Esophagus muscularis mucosa (tissue), 4 donors: ENCODE measurements at regions not wholly inside any gene's neighbourhood (a gene's known extent, or its start where the extent isn't known, plus 50 kb on each side); places are given as distances from the start of the nearest gene placed in this dataset.
"Not testable (repeated sequence)": the region's sequence is repeated elsewhere in the genome, so short reads cannot be mapped to it uniquely, and the experiment has no call there.

ENCODE experiments used
- CTCF ChIP-seq, 3 experiments: fragments of 200-600 bp in 2 of 3; fragments of 450-650 bp in 1 of 3; sonication (generic) in 2 of 3; IDR thresholded peaks; one replicate each; pipeline ENCODE4 v1.5.1; 2017 to 2019; ENCODE audit warnings: antibody characterized with exemption in 3 of 3, mild to moderate bottlenecking in 2 of 3, moderate library complexity in 1 of 3
- EP300 ChIP-seq: sonication (generic); formaldehyde crosslinking; IDR thresholded peaks from one replicate; pipeline ENCODE4 v1.6.1; 2017; ENCODE audit warnings: antibody characterized with exemption
- POLR2A ChIP-seq: fragments of 450-650 bp; IDR thresholded peaks from one replicate; pipeline ENCODE4 v1.6.1; 2017; ENCODE audit warnings: antibody characterized with exemption, moderate library complexity, mild to moderate bottlenecking, low read depth
- POLR2AphosphoS5 ChIP-seq, 2 donors: sonication (generic); formaldehyde crosslinking; IDR thresholded peaks; one replicate each; pipeline ENCODE4 v1.6.1; 2017; ENCODE audit warnings: antibody characterized with exemption in 2 of 2

DNA sequence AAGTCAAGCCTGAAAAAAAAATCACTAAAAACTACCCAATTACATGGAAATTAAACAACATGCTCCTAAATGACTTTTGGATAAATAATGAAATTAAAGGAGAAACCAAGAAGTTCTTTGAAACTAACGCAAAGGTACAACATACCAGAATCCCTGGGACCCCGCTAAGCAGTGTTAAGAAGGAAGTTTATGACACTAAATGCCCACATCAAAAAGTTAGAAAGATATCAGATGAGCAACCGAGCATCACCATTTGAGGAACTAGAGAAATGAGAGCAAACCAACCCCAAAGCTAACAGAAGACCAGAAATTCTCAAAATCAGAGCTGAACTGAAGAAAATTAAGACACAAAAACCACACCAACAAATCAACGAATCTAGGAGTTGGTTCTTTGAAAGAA is 173.5 kb downstream of the ZFY start:
- not testable (repeated sequence) for TF ChIP-seq POLR2A; CTCF (IDR thresholded peaks at IDR 0.05); POLR2AphosphoS5 (IDR thresholded peaks at IDR 0.05); EP300
